Hepatocyte (in vitro differentiated cells): ENCODE measurements at regions not wholly inside any gene's neighbourhood (a gene's known extent, or its start where the extent isn't known, plus 50 kb on each side); places are given as distances from the start of the nearest gene placed in this dataset.

Source experiments
- EZH2 ChIP-seq: fragments of 200-600 bp; sonication (generic); IDR thresholded peaks from 2 replicates; pipeline ENCODE4 v1.6.1; 2016; ENCODE audit warnings: antibody characterized with exemption, mild to moderate bottlenecking, borderline replicate concordance
- TF ChIP-seq, protein P1 (sequence below): fragments of 200-600 bp; sonication (generic); IDR thresholded peaks from 2 replicates; pipeline ENCODE4 v1.5.1; 2016; ENCODE audit warnings: antibody characterized with exemption, mild to moderate bottlenecking; ENCODE audit not compliant: poor library complexity

DNA sequence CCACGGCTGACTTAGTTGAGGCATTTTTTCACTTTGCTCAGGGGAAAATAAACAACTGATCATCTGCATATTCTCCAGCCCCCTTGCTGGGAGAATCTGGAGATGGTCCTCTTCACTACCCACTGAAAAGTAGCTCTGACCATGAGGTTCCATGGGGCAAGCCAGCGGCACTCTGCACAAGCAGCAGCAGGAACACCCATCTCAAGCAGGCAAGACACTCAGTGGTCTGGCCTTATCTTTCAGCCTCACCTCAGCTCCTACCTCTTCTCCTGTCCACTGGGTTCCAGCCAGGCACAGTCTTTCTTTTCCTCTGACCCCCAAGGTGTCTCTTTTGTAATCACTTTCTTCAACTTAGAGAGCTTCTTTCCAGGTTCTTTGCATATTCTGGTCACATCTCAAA, 280.8 kb upstream of the GRIA1 start:
- TF ChIP-seq, protein P1, sequence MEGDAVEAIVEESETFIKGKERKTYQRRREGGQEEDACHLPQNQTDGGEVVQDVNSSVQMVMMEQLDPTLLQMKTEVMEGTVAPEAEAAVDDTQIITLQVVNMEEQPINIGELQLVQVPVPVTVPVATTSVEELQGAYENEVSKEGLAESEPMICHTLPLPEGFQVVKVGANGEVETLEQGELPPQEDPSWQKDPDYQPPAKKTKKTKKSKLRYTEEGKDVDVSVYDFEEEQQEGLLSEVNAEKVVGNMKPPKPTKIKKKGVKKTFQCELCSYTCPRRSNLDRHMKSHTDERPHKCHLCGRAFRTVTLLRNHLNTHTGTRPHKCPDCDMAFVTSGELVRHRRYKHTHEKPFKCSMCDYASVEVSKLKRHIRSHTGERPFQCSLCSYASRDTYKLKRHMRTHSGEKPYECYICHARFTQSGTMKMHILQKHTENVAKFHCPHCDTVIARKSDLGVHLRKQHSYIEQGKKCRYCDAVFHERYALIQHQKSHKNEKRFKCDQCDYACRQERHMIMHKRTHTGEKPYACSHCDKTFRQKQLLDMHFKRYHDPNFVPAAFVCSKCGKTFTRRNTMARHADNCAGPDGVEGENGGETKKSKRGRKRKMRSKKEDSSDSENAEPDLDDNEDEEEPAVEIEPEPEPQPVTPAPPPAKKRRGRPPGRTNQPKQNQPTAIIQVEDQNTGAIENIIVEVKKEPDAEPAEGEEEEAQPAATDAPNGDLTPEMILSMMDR: no peak
- TF ChIP-seq EZH2: no peak
